Gastrocnemius medialis (tissue), 4 donors: ENCODE measurements at regions not wholly inside any gene's neighbourhood (a gene's known extent, or its start where the extent isn't known, plus 50 kb on each side); places are given as distances from the start of the nearest gene placed in this dataset.

Experiments
- POLR2A ChIP-seq, 2 donors: fragments of 450-650 bp; IDR thresholded peaks; one replicate each; pipeline ENCODE4 v1.6.1; 2017; ENCODE audit warnings: antibody characterized with exemption in 2 of 2, mild to moderate bottlenecking in 2 of 2, moderate library complexity in 2 of 2
- TF ChIP-seq, protein P1 (sequence below), 5 experiments: fragments of 450-650 bp in 3 of 5; fragments of 200-600 bp in 2 of 5; sonication (generic) in 2 of 5; IDR thresholded peaks in 4 of 5; conservative IDR thresholded peaks in 1 of 5; 1 replicate in 4 of 5; 2 replicates in 1 of 5; pipeline ENCODE4 v1.5.1; 2016 to 2019; ENCODE audit warnings: antibody characterized with exemption in 5 of 5, mild to moderate bottlenecking in 3 of 5, moderate library complexity in 3 of 5

- TF ChIP-seq, protein P1, sequence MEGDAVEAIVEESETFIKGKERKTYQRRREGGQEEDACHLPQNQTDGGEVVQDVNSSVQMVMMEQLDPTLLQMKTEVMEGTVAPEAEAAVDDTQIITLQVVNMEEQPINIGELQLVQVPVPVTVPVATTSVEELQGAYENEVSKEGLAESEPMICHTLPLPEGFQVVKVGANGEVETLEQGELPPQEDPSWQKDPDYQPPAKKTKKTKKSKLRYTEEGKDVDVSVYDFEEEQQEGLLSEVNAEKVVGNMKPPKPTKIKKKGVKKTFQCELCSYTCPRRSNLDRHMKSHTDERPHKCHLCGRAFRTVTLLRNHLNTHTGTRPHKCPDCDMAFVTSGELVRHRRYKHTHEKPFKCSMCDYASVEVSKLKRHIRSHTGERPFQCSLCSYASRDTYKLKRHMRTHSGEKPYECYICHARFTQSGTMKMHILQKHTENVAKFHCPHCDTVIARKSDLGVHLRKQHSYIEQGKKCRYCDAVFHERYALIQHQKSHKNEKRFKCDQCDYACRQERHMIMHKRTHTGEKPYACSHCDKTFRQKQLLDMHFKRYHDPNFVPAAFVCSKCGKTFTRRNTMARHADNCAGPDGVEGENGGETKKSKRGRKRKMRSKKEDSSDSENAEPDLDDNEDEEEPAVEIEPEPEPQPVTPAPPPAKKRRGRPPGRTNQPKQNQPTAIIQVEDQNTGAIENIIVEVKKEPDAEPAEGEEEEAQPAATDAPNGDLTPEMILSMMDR (IDR thresholded peaks at IDR 0.05 in 4 of 5, conservative IDR thresholded peaks at IDR 0.05 in 1 of 5): no peak
- TF ChIP-seq POLR2A (IDR thresholded peaks at IDR 0.05): no peak
These were observed 154.9 kb upstream of the ITGB1 start for GRCh38 chr10:33112831-33113455.
